ENCODE measurements at regions not wholly inside any gene's neighbourhood (a gene's known extent, or its start where the extent isn't known, plus 50 kb on each side); places are given as distances from the start of the nearest gene placed in this dataset.

DNA sequence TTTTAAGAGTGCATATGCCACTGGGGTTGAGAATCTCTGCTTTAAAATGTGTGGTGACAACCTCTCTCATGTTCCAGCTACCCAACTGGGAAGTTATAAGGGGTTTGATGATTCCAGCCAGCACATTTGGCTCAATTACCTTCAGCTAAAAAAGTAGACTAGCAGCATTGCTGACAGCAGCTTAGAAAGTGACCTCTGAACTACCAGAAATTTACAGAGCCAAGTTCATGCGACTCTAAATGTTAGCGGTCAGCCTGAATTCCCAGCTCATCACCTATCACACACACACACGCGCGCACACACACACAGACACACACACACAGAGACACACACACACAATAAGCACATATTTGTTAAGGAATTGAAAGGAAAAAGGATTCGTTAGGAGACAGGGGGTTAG, 377.5 kb downstream of the TMEM167A start:
- no peak for DNase-seq (ENCODE audit: extremely low read depth, low read depth)
- TF ChIP-seq, protein P1, sequence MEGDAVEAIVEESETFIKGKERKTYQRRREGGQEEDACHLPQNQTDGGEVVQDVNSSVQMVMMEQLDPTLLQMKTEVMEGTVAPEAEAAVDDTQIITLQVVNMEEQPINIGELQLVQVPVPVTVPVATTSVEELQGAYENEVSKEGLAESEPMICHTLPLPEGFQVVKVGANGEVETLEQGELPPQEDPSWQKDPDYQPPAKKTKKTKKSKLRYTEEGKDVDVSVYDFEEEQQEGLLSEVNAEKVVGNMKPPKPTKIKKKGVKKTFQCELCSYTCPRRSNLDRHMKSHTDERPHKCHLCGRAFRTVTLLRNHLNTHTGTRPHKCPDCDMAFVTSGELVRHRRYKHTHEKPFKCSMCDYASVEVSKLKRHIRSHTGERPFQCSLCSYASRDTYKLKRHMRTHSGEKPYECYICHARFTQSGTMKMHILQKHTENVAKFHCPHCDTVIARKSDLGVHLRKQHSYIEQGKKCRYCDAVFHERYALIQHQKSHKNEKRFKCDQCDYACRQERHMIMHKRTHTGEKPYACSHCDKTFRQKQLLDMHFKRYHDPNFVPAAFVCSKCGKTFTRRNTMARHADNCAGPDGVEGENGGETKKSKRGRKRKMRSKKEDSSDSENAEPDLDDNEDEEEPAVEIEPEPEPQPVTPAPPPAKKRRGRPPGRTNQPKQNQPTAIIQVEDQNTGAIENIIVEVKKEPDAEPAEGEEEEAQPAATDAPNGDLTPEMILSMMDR (IDR thresholded peaks at IDR 0.05; ENCODE audit: low read depth, low read length), result no peak

DNA sequence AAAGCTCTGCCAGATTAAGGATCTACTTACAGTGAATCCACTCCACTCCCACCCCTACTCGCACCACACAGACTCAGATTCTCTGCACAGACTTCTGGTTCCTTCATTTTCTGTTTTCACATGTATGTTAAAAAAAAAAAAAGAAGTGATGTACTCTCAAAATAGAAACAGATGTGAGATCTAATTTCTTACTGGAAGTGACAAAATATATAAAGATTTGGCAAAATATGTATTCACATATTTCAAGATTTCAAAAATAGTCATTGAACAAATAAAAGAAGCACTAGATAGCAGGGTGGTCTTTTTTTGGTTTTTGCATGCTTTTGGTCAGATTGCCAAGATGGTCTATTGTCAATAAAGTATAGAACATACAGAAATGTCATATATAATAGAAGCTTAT, 379.2 kb downstream of the TMEM167A start:
- TF ChIP-seq, protein P1 (IDR thresholded peaks at IDR 0.05; ENCODE audit: low read depth, low read length), result no peak

DNA sequence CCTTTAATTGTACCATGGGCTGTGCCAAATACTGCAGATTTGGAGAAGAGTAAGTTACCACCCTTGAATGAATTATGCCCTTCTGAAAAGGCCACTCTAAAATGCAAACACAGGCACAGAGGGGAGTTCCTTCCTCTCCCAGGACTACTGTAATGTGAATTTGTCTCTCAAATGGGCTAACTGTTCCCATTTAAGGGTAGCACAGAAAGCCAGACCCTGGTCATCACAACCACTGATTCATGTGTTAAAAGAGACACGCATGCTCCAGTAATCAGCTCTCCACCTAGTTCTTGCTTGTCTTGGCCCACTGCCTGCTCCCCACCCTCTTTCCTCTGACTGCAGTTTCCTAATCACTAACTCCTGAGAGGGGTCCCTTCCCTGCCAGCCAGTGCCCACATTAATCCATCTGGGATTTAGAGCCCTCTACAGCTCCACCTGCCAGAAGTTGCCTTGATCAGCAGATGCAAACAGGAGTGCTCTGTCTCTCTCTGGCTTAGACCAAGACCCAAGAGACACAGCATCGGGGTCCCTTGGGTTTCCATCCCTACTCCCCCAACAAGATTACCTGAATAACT, 382.4 kb downstream of the TMEM167A start:
- TF ChIP-seq, protein P1 (IDR thresholded peaks at IDR 0.05; ENCODE audit: low read depth, low read length), result no peak
- DNase-seq (ENCODE audit: extremely low read depth, low read depth), result no peak

More for the DNA sequence above, 379.2 kb downstream of the TMEM167A start:
- DNase-seq (ENCODE audit: extremely low read depth, low read depth), result no peak

DNA sequence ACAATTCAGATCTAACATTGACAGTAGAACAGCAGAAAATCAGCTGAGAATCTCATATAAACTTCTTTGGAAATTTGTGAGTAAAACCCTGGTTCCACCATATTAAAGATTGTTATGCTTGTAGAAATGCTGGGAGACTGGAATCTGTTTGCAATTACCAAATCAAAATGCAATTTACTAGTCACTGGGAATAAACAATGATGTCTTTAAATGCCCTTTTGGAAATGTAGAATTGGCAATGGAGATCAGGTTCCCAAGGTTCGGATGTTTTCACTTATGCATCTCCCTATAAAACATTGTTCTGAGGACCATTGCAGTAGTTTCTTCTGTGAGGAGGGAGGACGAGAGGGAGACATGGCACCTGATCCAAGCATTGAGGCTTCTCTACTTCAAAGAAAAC, 384.4 kb downstream of the TMEM167A start:
- peak; percentile 32 for DNase-seq (ENCODE audit: extremely low read depth, low read depth)
- TF ChIP-seq, protein P1 (IDR thresholded peaks at IDR 0.05; ENCODE audit: low read depth, low read length), result no peak

DNA sequence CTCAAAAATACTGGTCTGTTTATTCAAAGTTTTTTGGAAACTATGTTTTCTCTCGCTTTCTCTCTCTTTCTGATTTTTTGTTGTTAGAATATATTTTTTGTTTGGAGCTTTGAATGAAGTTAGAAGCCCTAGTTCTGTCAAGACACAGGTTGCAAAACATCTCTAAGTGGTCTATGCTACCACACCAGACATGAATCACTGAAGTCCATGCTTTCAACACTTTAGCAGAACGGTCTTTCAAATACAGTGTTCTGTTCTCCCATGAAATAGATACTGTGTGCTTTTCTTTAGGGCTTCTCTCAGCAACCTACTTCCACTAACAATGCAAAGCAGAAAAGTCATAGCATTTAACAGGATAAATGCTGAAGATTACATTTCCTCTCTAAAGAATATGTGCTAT, 392.5 kb downstream of the TMEM167A start:
- no peak for DNase-seq (ENCODE audit: extremely low read depth, low read depth)
- TF ChIP-seq, protein P1 (IDR thresholded peaks at IDR 0.05; ENCODE audit: low read depth, low read length), result no peak

DNA sequence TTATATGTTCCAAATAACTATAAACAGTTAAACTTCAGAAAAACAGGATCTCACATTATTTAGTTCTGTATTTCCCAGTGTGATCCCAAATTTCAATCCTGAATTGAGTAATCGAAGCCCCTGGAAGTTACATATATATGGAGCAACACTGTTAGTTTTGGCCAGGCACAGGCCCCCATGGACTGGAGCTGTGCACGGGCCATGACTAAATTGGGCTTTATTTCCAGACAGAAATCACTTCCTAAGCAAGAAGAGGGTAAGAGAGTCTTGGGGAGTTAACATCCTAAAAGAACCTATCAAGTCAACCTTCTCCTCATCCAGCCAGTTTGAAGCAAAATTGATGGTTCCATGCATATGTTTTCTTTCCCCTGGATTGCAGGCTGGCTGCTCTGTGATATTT, 393.0 kb downstream of the TMEM167A start:
- no peak for DNase-seq (ENCODE audit: extremely low read depth, low read depth)

DNA sequence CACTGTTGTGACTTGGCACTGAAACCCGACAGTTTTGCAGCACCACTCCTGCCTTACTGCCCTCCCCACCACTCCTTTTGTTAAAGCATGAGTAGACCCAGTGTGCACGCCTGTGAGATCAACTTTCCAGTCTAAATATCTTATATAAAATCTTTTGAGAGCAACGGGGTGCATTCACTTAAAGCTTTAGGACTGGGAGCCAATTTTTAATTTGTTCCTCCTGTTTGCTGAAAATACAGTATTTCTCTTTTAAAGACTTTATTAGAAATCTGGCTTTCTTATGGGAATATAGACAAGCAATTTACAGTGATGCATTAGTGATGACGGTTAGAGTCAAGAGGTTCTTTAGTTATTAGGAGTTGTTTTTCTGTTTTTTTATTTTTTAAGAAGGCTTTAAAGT, 397.5 kb downstream of the TMEM167A start:
- TF ChIP-seq, protein P1 (IDR thresholded peaks at IDR 0.05; ENCODE audit: low read depth, low read length), result no peak
- DNase-seq (ENCODE audit: extremely low read depth, low read depth), result no peak

More for the DNA sequence above, 393.0 kb downstream of the TMEM167A start:
- TF ChIP-seq, protein P1 (IDR thresholded peaks at IDR 0.05; ENCODE audit: low read depth, low read length), result no peak

Data from AG09319 (cell line).